HUES64 (cell line): ENCODE measurements at regions not wholly inside any gene's neighbourhood (a gene's known extent, or its start where the extent isn't known, plus 50 kb on each side); places are given as distances from the start of the nearest gene placed in this dataset.

Experiments
- H3K27ac ChIP-seq: 2 replicates; pipeline ENCODE4 v1.7.0; 2013; ENCODE audit warnings: low read depth, low read length, inconsistent platforms
- H3K27me3 ChIP-seq: 2 replicates; pipeline ENCODE4 v1.6.1; 2013; ENCODE audit warnings: mild to moderate bottlenecking, low read length; ENCODE audit not compliant: insufficient read depth
- H3K36me3 ChIP-seq: 2 replicates; pipeline ENCODE4 v1.6.1; 2013; ENCODE audit warnings: mild to moderate bottlenecking, low read length; ENCODE audit not compliant: insufficient read depth
- H3K4me1 ChIP-seq: 2 replicates; pipeline ENCODE4 v1.6.1; 2013; ENCODE audit warnings: mild to moderate bottlenecking, low read length, moderate library complexity; ENCODE audit not compliant: insufficient read depth
- H3K4me3 ChIP-seq: 2 replicates; pipeline ENCODE4 v1.5.1; 2013; ENCODE audit warnings: mild to moderate bottlenecking, low read length, moderate library complexity
- H3K9ac ChIP-seq: 2 replicates; pipeline ENCODE4 v1.6.1; 2013; ENCODE audit warnings: mild to moderate bottlenecking, low read depth, low read length
- H3K9me3 ChIP-seq: 2 replicates; pipeline ENCODE4 v1.6.1; 2013; ENCODE audit warnings: low read depth, low read length; ENCODE audit not compliant: insufficient read depth
- WGBS: fragments of 150-250, 120-280 bp; methylation state at CpG from one replicate; pipeline ENCODE4 v1.1.7; 2013; ENCODE audit warnings: missing lambda C conversion rate; 5-methylcytosine and 5-hydroxymethylcytosine counted together

- Histone ChIP-seq H3K36me3 (no peaks in the 10 kb centered on the region), H3K9ac (no peak overlapping the region), H3K27me3 (no peaks in the 10 kb centered on the region), H3K9me3 (no peaks in the 10 kb centered on the region), H3K4me3 (no peak overlapping the region), H3K4me1 (0 out of 2 replicates have a peak, but pooled peaks cover 6% of the 10 kb centered on the region), H3K27ac (no peak overlapping the region)
- WGBS, result 92% methylated on average over 12 of the region's 12 CpGs
Observed at GRCh38 chr12:127720334-127720733, 546.6 kb upstream of the TMEM132C start.

GRCh38 chr12:127722611-127723010, 544.4 kb upstream of the TMEM132C start:
- Histone ChIP-seq H3K36me3 (no peaks in the 10 kb centered on the region), H3K27me3 (no peaks in the 10 kb centered on the region), H3K9me3 (no peaks in the 10 kb centered on the region), H3K9ac (no peak overlapping the region), H3K27ac (no peak overlapping the region), H3K4me3 (no peak overlapping the region), H3K4me1 (no peaks in the 10 kb centered on the region)
- 94% methylated on average over 5 of the region's 5 CpGs for WGBS

GRCh38 chr12:127723251-127723650, 543.7 kb upstream of the TMEM132C start:
- H3K36me3 ChIP-seq, result no peaks in the 10 kb centered on the region
- 83% methylated on average over 4 of the region's 4 CpGs for WGBS
- H3K27me3 ChIP-seq, result no peaks in the 10 kb centered on the region
- H3K4me1 ChIP-seq, result no peaks in the 10 kb centered on the region
- no peak overlapping the region for H3K4me3 ChIP-seq
- no peaks in the 10 kb centered on the region for H3K9me3 ChIP-seq
- H3K27ac ChIP-seq, result no peak overlapping the region
- H3K9ac ChIP-seq, result no peak overlapping the region

GRCh38 chr12:127726671-127727315, 540.2 kb upstream of the TMEM132C start:
- Histone ChIP-seq H3K4me3 (no peak overlapping the region), H3K27ac (no peak overlapping the region), H3K9ac (no peak overlapping the region), H3K27me3 (no peaks in the 10 kb centered on the region), H3K4me1 (no peaks in the 10 kb centered on the region), H3K36me3 (no peaks in the 10 kb centered on the region), H3K9me3 (no peaks in the 10 kb centered on the region)
- WGBS, result 89% methylated on average over 7 of the region's 9 CpGs

GRCh38 chr12:127728285-127728684, 538.7 kb upstream of the TMEM132C start:
- H3K9me3 ChIP-seq, result no peaks in the 10 kb centered on the region
- no peaks in the 10 kb centered on the region for H3K36me3 ChIP-seq
- WGBS, result 91% methylated on average over 3 of the region's 3 CpGs
- no peaks in the 10 kb centered on the region for H3K27me3 ChIP-seq
- no peak overlapping the region for H3K27ac ChIP-seq
- H3K9ac ChIP-seq, result no peak overlapping the region
- H3K4me1 ChIP-seq, result no peaks in the 10 kb centered on the region
- H3K4me3 ChIP-seq, result no peak overlapping the region

GRCh38 chr12:127728729-127729128, 538.2 kb upstream of the TMEM132C start:
- H3K27me3 ChIP-seq, result no peaks in the 10 kb centered on the region
- no peaks in the 10 kb centered on the region for H3K36me3 ChIP-seq
- no peak overlapping the region for H3K9ac ChIP-seq
- H3K4me1 ChIP-seq, result no peaks in the 10 kb centered on the region
- WGBS, result 97% methylated on average over 5 of the region's 5 CpGs
- no peak overlapping the region for H3K27ac ChIP-seq
- no peak overlapping the region for H3K4me3 ChIP-seq
- H3K9me3 ChIP-seq, result no peaks in the 10 kb centered on the region

- Histone ChIP-seq H3K27ac (no peak overlapping the region), H3K4me1 (no peaks in the 10 kb centered on the region), H3K27me3 (no peaks in the 10 kb centered on the region), H3K4me3 (no peak overlapping the region), H3K9me3 (no peaks in the 10 kb centered on the region), H3K9ac (no peak overlapping the region), H3K36me3 (no peaks in the 10 kb centered on the region)
- WGBS, result 92% methylated on average over 1 of the region's 1 CpG
Observed at GRCh38 chr12:127729381-127729780, 537.6 kb upstream of the TMEM132C start.

GRCh38 chr12:127731657-127732056, 535.3 kb upstream of the TMEM132C start:
- Histone ChIP-seq H3K9me3 (no peaks in the 10 kb centered on the region), H3K9ac (no peak overlapping the region), H3K4me1 (no peaks in the 10 kb centered on the region), H3K4me3 (no peak overlapping the region), H3K27ac (no peak overlapping the region), H3K27me3 (no peaks in the 10 kb centered on the region), H3K36me3 (no peaks in the 10 kb centered on the region)
- WGBS, result 74% methylated on average over 7 of the region's 7 CpGs

- Histone ChIP-seq H3K27me3 (no peaks in the 10 kb centered on the region), H3K36me3 (no peaks in the 10 kb centered on the region), H3K9ac (no peak overlapping the region), H3K4me1 (peaks cover 16% of the 10 kb centered on the region; the same call in 1 of the 2 replicates), H3K9me3 (no peaks in the 10 kb centered on the region), H3K4me3 (no peak overlapping the region), H3K27ac (no peak overlapping the region)
- WGBS, result 94% methylated on average over 8 of the region's 8 CpGs
Observed at GRCh38 chr12:127742231-127742630, 524.7 kb upstream of the TMEM132C start.

- H3K4me3 ChIP-seq, result no peak overlapping the region
- no peaks in the 10 kb centered on the region for H3K9me3 ChIP-seq
- WGBS, result 93% methylated on average over 9 of the region's 9 CpGs
- H3K9ac ChIP-seq, result no peak overlapping the region
- no peaks in the 10 kb centered on the region for H3K27me3 ChIP-seq
- H3K36me3 ChIP-seq, result no peaks in the 10 kb centered on the region
- no peak overlapping the region for H3K27ac ChIP-seq
- no peaks in the 10 kb centered on the region for H3K4me1 ChIP-seq
Observed at GRCh38 chr12:127745469-127746212, 521.3 kb upstream of the TMEM132C start.

- H3K27me3 ChIP-seq, result no peaks in the 10 kb centered on the region
- H3K27ac ChIP-seq, result no peak overlapping the region
- H3K4me3 ChIP-seq, result no peak overlapping the region
- no peaks in the 10 kb centered on the region for H3K36me3 ChIP-seq
- H3K9ac ChIP-seq, result no peak overlapping the region
- no peaks in the 10 kb centered on the region for H3K9me3 ChIP-seq
- no peaks in the 10 kb centered on the region for H3K4me1 ChIP-seq
- WGBS, result 90% methylated on average over 3 of the region's 3 CpGs
Observed at GRCh38 chr12:127749416-127749815, 517.6 kb upstream of the TMEM132C start.
